IPS DF 4.7 (cell line): ENCODE measurements at regions not wholly inside any gene's neighbourhood (a gene's known extent, or its start where the extent isn't known, plus 50 kb on each side); places are given as distances from the start of the nearest gene placed in this dataset.
A peak's percentile ranks its signal among the peaks of the same experiment; 100 is the strongest.

Source experiments
- DNase-seq: peaks from one replicate; pipeline ENCODE4 v3.0.0-alpha.2; 2013; ENCODE audit warnings: low spot score; ENCODE audit errors: extremely low read depth

DNA sequence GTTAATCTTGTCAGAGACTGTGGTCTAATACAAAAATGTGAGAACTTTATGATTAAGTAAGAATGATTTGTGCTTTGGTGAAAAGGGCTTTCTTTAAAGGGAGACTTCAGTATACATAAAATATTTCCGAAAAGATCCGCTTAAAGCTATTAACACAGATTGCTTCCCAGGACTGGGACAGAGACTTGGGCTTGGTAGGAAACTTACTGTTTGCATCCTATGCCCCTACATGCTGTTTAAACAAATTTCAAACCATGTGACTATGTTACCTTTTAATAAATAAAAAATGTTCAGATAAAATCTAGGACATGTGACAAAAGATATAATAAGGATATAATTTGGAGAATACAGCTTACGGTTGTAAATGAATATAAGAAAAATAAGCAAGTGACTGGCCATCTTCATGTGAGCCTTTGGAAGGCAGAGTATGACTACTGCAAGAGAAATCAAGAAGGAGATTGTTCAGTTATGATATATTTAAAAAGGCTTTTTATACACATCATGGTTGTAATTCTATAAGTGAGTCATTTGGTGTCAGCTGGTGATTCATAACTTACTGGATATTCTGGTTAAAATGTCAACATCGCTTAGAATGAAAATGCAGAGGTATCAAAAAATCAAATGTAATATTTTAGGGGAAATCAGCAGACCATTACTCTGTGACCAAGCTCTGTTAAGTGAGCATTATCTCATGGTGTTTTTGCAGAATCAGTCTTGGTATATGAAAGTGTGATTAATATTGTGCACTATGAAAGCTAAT, 234.7 kb upstream of the E2F7 start:
- no peak for DNase-seq

DNA sequence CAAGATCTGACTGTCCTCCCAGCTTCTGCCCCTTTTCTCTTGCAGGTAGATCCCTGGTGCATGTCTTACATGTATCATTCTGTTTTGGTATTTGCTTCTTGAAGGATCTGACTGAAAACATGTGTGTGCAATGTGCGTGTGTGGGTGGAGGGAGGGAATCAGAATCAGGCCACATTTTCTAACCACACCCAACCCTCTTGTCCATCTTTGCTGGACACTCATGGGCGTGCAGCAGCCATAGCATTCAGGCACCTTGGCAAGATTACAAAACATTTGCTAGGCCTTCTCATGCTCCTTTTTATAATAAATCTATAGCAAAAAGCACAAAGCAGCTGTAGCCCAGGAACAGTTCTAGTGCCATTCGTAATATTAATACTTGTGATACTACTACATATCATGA, 233.6 kb upstream of the E2F7 start:
- no peak for DNase-seq

DNA sequence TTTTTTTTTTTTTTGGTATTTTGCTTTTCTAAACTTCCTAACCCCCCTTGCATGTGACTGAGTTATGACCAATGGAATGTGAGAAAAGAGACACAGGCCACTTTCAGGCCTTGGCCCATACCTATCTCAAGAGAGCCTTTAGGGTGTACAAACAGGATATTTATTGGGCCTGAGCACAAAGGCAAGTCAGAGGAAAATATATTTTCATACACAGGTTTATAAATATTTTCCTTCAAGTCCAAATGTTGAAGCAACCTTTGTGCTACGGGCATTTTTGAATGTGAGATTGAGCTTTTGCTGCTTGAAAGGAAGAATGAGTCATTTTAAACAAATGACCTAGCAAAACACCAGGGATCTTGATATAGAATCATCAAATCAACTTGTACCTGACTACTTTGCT, 228.6 kb upstream of the E2F7 start:
- DNase-seq, result no peak

DNA sequence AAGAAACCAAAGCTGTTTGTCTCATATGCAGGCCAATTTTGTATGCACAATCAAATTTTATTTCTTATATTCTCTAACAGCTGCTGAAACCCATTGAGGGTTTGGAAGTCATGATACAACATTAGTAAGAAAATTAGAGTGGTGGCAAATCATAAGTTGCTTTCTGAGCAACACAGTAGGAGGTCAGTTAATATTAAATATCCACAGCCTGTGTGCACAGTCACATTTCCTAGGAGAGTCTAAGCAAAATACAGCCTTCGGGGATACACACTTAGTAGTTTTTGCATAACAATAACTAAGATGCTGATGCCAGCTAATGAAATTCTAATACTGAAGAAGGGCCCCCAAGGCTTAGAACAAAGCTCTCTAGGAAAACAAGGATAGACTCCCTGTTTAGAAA, 209.6 kb upstream of the E2F7 start:
- DNase-seq, result no peak

DNA sequence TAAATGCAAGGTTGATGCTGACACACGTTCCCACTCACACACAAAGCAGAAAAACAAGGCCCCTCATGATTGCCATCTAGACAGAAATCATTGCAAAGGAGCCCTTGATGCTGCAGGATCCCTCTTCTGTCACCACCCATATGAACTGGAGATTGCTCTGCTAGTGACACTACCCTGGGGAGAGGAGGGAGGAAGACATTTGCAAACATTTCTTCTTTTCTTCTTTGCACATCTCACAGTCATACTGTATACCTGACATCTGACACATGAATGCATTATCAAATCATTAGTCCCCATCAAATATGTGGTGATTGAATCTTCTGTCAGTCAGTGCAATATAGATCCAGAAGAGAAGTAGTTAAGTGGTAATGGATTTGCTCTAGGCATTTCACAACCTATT, 208.5 kb upstream of the E2F7 start:
- no peak for DNase-seq

DNA sequence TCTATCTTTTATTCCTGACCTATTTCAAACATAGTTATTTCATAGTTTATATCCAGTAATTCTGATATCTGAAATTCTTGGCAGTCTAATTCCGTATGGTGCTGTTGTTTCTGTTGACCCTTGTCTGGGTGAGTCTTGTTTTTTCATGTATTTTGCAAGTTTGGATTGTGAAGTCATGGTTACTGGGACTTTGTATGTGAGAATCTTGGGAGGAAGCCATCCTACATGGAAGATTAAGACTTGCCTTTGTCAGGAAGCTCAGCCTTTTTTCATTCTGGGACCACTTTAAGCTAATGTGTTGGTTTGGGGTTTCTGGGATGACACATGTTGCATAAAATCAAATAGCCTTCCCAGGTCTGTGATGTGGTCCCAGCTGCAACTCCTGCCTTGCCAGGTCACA, 191.6 kb upstream of the E2F7 start:
- no peak for DNase-seq

DNA sequence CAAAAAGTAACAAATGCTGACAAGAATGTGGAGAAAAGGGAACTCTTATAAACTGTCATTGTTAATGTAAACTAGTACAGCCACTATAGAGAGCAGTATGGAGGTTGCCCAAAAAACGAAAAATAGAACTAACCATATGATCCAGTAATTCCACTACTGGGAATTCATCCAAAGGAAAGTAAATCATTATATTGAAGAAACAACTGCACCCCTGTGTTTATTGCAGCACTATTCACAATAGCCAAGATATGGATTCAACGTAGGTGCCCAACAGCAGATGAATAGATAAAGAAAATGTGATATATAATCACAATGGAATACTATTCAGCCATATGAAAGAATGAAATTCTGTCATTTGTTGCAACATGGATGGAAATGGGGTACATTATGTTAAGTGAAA, 188.0 kb upstream of the E2F7 start:
- no peak for DNase-seq

DNA sequence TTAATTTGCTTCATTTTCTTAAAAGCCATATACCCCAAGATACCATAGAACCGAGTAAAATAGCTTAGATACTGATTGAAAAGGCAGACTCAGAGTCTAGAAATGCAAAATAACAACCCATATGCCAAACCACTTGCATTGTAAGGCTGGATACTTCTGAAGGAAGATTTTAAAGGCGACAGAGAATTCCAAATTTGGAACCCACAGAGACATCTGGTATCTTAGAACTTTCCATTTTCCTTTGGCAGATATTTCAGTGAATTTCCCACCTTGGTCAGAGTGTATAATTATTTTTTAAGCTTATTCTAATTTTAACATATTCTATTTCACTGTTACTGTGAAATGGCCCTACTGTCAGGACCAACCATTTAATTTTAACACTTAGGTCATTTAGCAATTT, 186.4 kb upstream of the E2F7 start:
- DNase-seq, result no peak

DNA sequence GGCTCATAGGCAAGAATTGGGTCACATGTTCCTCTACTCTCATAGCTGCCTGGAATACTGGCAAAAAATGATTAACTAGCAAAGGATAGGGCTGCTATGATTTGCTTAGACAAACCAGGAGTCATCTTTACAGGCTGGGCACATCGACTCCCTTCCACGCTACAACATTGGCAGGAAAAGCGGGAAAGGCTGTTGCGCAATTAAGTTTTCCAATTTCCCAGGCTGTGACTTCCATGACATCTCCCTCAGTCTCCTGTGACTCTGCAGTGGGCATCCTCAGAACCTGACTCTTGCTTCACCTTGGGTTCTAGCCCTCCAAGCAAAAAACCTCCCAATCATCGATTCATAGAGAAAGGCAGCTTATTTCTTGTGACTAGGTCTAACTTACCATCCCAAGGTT, 184.5 kb upstream of the E2F7 start:
- DNase-seq, result no peak

DNA sequence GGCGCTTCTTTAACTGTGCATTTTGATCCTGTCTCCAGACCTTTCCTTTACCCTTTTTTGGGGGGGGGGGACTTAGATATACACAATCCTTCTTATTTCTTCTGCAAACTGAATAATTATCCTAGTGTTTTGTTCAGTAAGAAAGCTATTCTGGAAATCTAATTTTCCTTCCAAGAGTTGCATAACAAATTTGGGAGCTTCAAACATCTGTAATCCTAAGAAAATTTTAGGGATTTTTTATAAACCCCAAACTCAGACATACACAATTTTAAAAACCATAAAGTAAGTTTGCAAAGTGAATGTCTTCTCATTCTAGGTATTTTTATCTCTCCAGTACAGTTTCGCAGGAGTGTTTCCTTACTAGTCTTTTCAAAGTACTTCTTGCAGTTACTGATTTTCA, 182.7 kb upstream of the E2F7 start:
- no peak for DNase-seq

DNA sequence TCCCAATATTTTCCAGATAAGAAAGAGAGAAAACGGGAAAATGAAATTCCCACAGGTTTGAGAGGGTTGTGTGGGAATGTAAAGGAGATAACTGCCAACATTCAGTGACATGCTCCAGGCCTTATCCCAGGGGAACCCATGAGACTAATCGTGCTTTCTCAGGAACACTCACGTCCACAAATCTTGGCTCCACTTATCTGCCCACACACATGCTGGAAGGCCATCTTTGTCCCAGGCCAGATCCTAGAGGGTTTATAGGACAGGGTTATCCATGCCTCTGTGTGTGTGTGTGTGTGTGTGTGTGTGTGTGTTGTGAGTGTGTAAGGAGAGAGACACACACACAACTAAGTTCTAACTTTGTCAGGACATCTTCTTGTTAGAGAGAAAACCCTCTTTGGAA, 182.2 kb upstream of the E2F7 start:
- no peak for DNase-seq

DNA sequence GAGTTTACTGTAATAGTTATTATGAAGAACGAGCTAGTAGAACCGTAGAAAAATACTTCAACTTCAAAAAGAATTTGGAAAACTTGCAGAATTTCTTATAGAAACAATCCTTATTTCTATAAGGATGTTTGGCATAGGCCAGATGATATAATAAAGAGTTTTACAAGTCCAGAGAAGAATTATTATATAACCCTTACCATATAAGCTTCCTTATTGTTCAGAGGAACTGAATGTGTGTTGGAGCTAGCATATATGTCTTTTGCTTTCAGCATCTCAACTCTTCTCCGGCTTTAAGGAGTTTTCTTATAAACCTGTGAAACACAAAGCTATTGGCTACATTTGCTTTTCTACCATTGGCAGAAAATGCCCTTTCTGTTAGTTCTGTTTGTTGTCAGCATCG, 178.0 kb upstream of the E2F7 start:
- DNase-seq, result no peak

DNA sequence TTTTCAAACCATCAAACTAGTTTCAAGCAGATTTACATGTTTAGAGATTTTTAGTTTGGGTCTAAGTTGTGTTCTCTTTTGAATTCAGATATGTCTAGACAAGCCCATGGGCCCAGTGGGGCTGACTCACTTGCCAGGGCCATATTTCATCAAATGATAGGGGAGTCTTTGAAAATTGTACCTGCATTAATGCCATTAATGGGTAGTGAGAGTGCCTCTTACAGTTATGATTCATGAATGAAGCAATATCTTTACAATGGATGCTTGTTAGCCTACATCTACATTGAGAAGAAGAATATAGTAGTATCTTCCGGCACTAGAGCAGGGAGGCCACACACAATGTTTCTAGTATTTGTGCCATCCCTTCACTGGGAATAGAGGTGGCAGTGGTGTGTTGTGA, 174.2 kb upstream of the E2F7 start:
- no peak for DNase-seq

DNA sequence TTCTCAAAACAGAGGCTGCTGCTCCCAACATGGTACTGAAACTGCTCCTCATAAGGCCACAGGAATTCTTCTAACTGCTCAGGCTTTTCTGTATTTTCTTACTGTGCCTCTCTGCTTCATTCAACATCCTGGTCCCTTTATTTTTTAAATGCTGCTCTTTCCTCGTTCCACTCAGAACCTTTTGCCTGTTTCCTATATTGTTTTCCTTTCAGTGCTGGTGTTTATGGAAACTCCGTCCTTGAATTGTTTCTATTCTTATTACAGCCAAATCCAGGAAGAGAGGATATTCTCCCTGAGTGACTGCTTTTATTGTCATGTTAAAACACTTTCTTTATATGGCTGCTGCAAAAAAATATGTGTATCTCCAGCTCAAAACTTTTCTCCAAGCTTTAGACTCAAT, 173.0 kb upstream of the E2F7 start:
- DNase-seq, result no peak

DNA sequence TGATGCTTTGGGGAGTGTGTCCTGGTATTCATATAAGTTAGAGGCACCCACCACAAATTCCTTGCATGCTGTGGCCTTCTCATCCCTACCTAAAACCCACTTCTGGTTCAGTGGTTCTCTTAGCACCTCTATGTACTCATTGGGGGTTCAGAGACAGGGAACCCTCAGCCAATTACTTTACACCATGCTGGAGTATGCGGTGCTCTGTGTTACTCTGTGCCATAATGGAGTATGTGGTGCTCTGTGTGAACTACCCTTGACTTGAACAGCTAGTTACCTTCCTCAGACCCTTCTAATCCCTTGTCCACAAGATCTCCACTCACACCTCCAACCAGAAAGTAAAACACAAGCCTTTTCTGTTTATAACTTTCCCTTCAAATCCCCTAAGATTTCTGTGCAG, 172.5 kb upstream of the E2F7 start:
- no peak for DNase-seq

DNA sequence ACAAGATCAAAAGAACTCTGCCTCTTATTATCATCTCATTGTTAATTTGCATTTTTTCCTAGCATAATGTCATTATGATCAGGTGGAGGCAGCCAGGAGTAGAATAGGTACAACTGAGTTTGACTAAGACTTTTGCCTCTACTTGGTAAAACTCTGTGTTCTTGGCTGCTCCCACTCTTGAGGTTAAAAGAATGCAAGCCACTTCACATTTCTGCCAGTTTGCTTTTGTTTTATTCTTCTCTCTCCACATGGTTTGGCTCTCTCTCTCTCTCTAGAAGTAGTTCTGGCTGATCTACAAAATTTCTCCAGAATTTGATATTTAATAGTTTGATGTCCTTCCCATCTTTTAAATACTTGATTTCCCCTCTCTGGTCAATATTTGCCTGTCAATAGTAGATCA, 170.7 kb upstream of the E2F7 start:
- DNase-seq, result no peak

DNA sequence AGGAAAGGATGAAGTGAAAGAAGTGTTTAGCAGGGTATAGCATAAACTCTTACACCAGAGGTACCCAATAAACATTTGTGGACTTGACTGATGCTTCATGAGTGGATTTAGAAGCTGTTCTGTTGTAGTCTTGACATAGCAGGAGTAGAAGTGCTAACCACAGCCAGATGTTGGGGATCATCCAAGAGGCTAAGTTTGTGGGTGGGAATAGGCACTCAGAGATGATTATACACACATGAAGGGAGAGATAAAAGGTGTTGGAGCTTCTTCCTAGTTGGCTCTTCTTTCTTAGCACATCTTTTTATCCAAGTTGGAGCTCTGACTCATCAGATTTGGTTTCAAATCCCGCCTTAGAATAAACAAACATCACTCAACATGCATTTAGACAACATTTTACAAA, 166.7 kb upstream of the E2F7 start:
- no peak for DNase-seq

DNA sequence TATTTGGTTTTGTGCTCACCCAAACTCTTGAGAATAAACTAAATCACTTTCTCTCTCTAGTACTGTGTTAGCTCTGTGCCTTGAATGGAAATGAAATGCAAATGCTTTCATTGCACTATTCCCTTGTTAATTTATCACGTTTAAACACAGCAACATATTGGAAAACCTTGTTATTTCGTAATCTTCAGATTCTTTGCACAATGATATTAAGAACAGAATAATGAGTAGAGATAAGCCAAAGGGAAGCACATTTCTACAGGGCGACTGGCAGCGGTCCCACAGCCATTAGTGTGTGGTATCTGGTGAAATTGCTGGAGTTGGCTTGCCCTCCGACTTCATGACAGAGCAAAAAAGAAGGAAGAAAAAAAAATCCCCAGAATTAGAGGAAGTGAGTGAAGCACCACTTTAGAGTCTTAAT, 166.1 kb upstream of the E2F7 start:
- no peak for DNase-seq

DNA sequence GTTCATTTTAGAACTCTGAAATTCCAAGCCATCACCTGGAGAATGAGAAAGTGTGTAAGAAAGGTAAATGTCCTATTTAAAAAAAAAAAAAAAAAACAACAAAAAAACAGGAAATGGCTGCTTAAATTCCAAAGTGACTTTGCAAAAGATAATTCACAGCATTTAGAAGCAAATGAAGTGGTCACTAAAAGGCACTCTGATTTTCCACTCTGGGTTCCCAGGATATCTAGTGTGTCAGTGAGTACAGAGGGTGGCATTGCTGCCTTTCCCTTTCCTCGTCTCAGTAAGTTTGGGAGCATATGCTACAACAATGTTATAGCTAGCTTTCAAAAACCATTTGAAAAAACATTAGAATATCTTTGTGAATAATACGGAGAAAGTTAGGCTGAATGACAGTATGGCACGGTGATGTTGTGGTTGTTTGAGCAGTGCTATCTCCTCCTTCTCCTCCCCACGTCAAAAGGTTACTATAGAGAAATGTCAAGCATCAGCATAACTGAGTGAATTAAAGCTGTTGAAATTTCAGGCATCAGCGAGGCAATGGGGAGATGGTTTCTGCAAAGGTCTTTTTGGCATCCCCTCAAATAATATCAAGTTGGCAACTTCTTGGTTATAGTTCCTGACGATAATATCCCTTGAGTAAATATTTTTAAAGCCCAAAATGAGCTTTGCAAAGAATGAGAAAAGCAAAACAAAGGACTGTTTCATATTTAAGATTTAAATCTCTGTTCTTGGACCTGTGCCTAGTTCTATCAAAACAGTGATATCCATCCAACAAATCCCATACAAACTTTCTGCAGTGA, 164.5 kb upstream of the E2F7 start:
- peak; percentile 51 for DNase-seq

DNA sequence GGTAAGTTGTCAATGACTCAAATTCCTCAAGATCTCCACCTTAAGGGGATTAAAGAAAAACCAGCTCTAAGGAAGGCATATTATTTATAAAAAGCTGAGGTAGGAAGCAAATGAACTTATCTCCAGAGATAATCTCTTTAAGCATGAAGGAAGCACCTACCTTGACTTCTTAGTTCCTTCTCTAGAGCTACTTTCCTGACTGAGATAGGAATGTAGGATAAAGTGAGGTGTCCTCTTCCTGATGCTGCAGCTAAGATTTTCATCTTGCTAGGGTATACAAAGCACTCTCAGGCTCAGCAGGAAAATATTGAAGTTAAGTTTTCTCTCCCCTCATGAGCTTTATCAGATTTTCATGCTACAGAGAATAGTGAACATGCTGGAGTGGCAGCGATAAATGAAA, 163.0 kb upstream of the E2F7 start:
- no peak for DNase-seq

DNA sequence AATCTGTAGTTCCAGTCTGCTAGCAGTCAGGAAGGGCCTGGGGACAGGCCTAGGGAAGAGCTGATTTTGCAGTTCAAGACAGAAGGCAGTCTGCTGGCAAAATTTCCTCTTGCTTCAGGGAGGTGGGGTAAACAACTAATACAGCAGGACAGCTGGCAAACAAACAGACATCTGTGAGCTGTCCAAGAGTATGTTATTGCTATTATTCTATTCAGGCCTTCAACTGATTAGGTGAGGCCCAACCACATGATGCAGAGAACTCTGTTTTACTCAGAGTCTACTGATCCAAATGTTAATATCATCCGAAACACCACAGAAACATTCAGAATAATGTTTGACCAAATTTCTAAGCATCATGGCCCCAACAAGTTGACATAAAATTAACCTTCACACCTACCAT, 161.0 kb upstream of the E2F7 start:
- no peak for DNase-seq

DNA sequence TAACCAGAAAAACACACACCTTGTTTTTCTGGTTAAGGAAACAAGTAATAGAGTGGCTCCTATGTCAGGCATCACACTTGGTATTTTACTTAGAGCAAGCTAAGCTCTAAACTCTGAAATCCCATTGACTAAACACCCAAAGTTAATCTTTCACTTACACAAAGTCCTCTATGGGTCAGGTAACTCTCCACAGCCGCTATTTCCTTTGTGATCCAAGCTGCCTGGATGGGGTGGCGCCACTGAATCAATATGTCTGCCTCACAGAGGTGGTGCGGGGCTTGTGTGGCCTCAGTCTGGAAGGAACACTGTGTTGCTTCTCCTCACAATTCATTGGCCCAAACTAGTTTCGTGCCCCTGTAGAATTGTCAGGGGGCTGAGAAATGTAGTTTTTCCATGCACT, 160.0 kb upstream of the E2F7 start:
- DNase-seq, result no peak

DNA sequence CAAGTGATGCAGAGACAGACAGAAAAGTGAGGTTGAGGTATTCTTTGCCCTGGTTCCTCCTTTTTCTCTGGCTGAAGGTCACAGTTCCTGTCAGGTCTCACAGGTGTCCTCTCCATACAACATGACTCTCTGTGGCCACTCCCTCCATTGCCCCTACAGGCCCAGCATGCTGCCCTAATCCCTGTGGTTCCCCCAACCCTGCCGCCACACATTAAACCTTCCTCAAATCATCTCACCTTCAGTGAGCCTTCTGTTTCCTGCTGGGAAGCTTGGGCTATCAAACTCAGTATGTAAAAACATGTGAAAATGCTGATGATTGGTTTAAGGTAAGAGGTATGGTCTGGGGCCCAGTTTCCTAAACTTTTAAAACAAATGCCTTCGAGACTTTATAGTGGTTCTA, 159.0 kb upstream of the E2F7 start:
- DNase-seq, result no peak
